Gastrocnemius medialis (tissue), 4 donors: ENCODE measurements at regions not wholly inside any gene's neighbourhood (a gene's known extent, or its start where the extent isn't known, plus 50 kb on each side); places are given as distances from the start of the nearest gene placed in this dataset.

Source experiments
- POLR2A ChIP-seq, 2 donors: fragments of 450-650 bp; IDR thresholded peaks; one replicate each; pipeline ENCODE4 v1.6.1; 2017; ENCODE audit warnings: antibody characterized with exemption in 2 of 2, mild to moderate bottlenecking in 2 of 2, moderate library complexity in 2 of 2
- TF ChIP-seq, protein P1 (sequence below), 5 experiments: fragments of 450-650 bp in 3 of 5; fragments of 200-600 bp in 2 of 5; sonication (generic) in 2 of 5; IDR thresholded peaks in 4 of 5; conservative IDR thresholded peaks in 1 of 5; 1 replicate in 4 of 5; 2 replicates in 1 of 5; pipeline ENCODE4 v1.5.1; 2016 to 2019; ENCODE audit warnings: antibody characterized with exemption in 5 of 5, mild to moderate bottlenecking in 3 of 5, moderate library complexity in 3 of 5

DNA sequence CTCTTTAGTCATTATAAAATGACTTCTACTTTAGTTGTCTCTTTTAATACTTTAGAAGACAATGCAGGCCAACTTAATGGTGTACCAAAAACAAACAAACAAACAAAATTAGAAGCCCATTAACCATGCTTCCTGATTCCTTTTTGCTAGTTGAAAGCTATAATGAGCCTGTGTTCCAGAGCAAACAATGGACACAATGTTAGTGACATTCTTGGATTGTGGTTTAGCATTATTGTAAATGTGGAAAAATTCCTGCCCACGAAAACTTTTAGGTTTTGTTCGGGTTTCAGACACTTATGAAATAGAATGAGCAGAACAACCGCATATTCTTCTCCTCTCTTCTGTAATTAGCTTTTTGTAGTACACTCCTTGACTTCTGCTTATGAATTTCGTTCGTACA lies 1682.7 kb upstream of the PCDH7 start:
- TF ChIP-seq, protein P1, sequence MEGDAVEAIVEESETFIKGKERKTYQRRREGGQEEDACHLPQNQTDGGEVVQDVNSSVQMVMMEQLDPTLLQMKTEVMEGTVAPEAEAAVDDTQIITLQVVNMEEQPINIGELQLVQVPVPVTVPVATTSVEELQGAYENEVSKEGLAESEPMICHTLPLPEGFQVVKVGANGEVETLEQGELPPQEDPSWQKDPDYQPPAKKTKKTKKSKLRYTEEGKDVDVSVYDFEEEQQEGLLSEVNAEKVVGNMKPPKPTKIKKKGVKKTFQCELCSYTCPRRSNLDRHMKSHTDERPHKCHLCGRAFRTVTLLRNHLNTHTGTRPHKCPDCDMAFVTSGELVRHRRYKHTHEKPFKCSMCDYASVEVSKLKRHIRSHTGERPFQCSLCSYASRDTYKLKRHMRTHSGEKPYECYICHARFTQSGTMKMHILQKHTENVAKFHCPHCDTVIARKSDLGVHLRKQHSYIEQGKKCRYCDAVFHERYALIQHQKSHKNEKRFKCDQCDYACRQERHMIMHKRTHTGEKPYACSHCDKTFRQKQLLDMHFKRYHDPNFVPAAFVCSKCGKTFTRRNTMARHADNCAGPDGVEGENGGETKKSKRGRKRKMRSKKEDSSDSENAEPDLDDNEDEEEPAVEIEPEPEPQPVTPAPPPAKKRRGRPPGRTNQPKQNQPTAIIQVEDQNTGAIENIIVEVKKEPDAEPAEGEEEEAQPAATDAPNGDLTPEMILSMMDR (IDR thresholded peaks at IDR 0.05 in 4 of 5, conservative IDR thresholded peaks at IDR 0.05 in 1 of 5): no peak
- no peak for TF ChIP-seq POLR2A (IDR thresholded peaks at IDR 0.05)
